ENCODE measurements at regions not wholly inside any gene's neighbourhood (a gene's known extent, or its start where the extent isn't known, plus 50 kb on each side); places are given as distances from the start of the nearest gene placed in this dataset.

DNA sequence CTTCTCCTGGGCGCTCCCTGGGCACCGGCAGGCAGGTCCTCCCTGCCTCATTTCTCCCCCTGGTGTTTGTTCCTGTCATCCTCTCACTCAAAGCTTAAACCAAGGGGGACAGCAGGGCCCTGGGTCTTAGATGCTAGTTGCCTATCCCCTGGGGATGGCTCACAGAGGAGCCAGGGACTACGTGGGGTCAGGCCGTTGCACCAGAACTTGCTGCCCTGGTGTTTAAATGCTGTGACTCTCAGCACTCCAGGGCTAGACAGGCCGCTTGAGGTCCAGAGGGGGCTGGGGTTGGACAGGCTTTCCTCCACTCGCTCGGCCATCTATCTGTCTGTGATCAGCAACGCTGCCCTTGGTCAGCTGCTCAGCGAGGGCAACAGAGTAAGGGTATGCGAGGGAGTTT is 340.3 kb downstream of the CXCL12 start:
- TF ChIP-seq EZH2 (optimal IDR thresholded peaks at IDR 0.05; ENCODE audit: low read depth, low read length) (no peak), EZH2phosphoT487 (IDR thresholded peaks at IDR 0.05; ENCODE audit: low read length) (no peak), CTCF (IDR thresholded peaks at IDR 0.05; ENCODE audit: low read length) (no peak)
- Histone ChIP-seq H3K4me3 (ENCODE audit: low read length) (no peak overlapping the region), H4K20me1 (ENCODE audit: insufficient read depth, low read length) (no peaks in the 10 kb centered on the region), H3K27ac (ENCODE audit: low read length) (no peak overlapping the region), H3K4me1 (ENCODE audit: low read length) (no peaks in the 10 kb centered on the region), H3K27me3 (replicated peaks; ENCODE audit: insufficient read depth, low read length) (no peaks in the 10 kb centered on the region), H3K4me2 (ENCODE audit: low read depth, low read length) (no peak overlapping the region), H3K9me3 (replicated peaks; ENCODE audit: insufficient read depth, low read length) (no peaks in the 10 kb centered on the region), H3F3A (ENCODE audit: insufficient read depth, low read length) (no peaks in the 10 kb centered on the region), H3K9ac (ENCODE audit: low read length) (no peak overlapping the region), H3K36me3 (replicated peaks; ENCODE audit: insufficient read depth, low read length) (no peaks in the 10 kb centered on the region), H2AFZ (ENCODE audit: low read length) (no peak overlapping the region), H3K9me2 (replicated peaks; ENCODE audit: insufficient read depth, low read length) (no peaks in the 10 kb centered on the region), H3K79me2 (ENCODE audit: low read length) (no peaks in the 10 kb centered on the region)
- no peak for DNase-seq

DNA sequence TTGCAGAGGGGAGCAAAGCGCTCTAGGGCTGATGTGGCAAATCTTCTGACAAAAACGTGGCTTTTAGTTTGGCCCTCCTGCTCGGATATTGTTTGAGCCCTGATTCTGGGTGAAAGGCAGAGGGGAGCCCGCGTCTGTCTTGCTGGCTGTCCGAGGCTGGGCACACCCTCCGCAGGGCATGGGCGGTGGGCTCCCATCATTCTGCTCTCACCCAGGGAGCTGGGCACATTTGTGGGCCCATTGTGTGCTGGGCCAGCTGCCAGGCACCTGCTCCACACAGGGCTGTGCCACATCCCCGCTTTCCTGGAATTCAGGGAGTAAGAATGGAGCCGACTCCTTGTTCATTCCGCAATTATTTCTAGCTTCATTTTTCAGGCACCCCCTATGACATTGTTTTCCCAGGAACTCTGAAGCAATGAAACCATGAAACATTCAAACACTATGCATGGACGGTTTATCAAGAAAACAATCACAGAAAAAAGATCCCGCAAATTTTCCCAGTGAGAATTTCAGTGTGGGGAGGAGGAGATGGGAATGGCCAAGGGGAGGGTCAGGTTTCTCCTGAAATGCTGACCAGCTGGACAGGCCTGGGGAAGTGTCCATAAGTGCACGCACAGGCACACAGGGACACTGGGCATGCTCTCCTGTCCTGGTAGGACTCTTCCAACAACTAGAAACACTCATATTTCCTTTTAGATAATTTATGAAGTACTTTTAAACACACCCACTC is 341.1 kb downstream of the CXCL12 start:
- Histone ChIP-seq H3K9me2 (replicated peaks; ENCODE audit: insufficient read depth, low read length) (no peaks in the 10 kb centered on the region), H2AFZ (ENCODE audit: low read length) (no peak overlapping the region), H3K9ac (ENCODE audit: low read length) (no peak overlapping the region), H3K27ac (ENCODE audit: low read length) (no peak overlapping the region), H3K4me3 (ENCODE audit: low read length) (no peak overlapping the region), H3K9me3 (replicated peaks; ENCODE audit: insufficient read depth, low read length) (no peaks in the 10 kb centered on the region), H3K4me2 (ENCODE audit: low read depth, low read length) (no peak overlapping the region), H3K27me3 (replicated peaks; ENCODE audit: insufficient read depth, low read length) (no peaks in the 10 kb centered on the region), H3F3A (ENCODE audit: insufficient read depth, low read length) (no peaks in the 10 kb centered on the region), H3K36me3 (replicated peaks; ENCODE audit: insufficient read depth, low read length) (no peaks in the 10 kb centered on the region), H4K20me1 (ENCODE audit: insufficient read depth, low read length) (no peaks in the 10 kb centered on the region), H3K4me1 (ENCODE audit: low read length) (no peaks in the 10 kb centered on the region), H3K79me2 (ENCODE audit: low read length) (no peaks in the 10 kb centered on the region)
- TF ChIP-seq CTCF (IDR thresholded peaks at IDR 0.05; ENCODE audit: low read length), result no peak
- TF ChIP-seq EZH2phosphoT487 (IDR thresholded peaks at IDR 0.05; ENCODE audit: low read length), result no peak
- no peak for TF ChIP-seq EZH2 (optimal IDR thresholded peaks at IDR 0.05; ENCODE audit: low read depth, low read length)
- DNase-seq, result no peak

DNA sequence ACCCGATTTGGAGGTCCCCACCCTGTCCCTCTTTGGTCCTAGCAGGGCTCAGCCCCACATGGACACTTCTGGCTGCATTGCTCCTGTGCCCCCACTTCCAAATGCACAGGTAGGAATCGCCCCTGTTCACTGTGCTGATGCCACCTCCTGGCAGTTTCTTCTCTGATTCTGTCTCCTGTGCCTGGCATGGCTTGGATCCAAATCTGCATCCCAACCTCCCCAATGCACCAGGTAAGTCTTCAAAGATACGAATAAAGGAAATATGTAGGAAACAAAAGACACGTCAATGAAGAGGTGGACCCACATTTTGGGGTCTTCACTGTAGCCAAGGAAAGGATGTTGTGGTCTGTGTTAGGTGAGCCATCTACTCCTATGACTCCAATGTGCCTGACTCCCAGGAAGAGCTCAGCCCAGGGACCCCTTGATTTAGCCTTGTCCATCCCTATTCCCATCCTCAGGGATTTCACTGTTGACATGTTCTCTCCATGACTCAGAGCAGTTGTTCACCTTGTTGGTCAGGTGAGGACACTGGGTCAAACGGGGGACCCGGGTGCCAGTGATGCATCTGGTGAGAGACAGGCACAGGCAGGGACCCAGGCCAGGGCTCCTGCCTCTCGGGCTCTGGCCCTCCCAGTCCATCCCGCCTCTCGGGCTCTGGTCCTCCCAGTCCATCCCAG is 341.8 kb downstream of the CXCL12 start:
- H3K27ac ChIP-seq (ENCODE audit: low read length), result no peak overlapping the region
- H3K79me2 ChIP-seq (ENCODE audit: low read length), result no peaks in the 10 kb centered on the region
- H3K36me3 ChIP-seq (replicated peaks; ENCODE audit: insufficient read depth, low read length), result no peaks in the 10 kb centered on the region
- H3K4me2 ChIP-seq (ENCODE audit: low read depth, low read length), result no peak overlapping the region
- no peak overlapping the region for H3K9ac ChIP-seq (ENCODE audit: low read length)
- H3K4me3 ChIP-seq (ENCODE audit: low read length), result no peak overlapping the region
- H3K9me2 ChIP-seq (replicated peaks; ENCODE audit: insufficient read depth, low read length), result no peaks in the 10 kb centered on the region
- no peak for DNase-seq
- no peaks in the 10 kb centered on the region for H3F3A ChIP-seq (ENCODE audit: insufficient read depth, low read length)
- H4K20me1 ChIP-seq (ENCODE audit: insufficient read depth, low read length), result no peaks in the 10 kb centered on the region
- no peaks in the 10 kb centered on the region for H3K4me1 ChIP-seq (ENCODE audit: low read length)
- no peaks in the 10 kb centered on the region for H3K27me3 ChIP-seq (replicated peaks; ENCODE audit: insufficient read depth, low read length)
- TF ChIP-seq EZH2phosphoT487 (IDR thresholded peaks at IDR 0.05; ENCODE audit: low read length) (no peak), EZH2 (optimal IDR thresholded peaks at IDR 0.05; ENCODE audit: low read depth, low read length) (no peak)
- no peaks in the 10 kb centered on the region for H3K9me3 ChIP-seq (replicated peaks; ENCODE audit: insufficient read depth, low read length)
- no peak overlapping the region for H2AFZ ChIP-seq (ENCODE audit: low read length)
